Colonic mucosa (tissue), 4 donors: ENCODE measurements at regions not wholly inside any gene's neighbourhood (a gene's known extent, or its start where the extent isn't known, plus 50 kb on each side); places are given as distances from the start of the nearest gene placed in this dataset.

ENCODE experiments used
- DNase-seq: peaks from one replicate; pipeline ENCODE4 v3.0.0-alpha.2; 2020
- H3K27ac ChIP-seq: fragments of 200-600 bp; one replicate; pipeline ENCODE4 v1.8.0; 2021
- H3K27me3 ChIP-seq: fragments of 200-600 bp; one replicate; pipeline ENCODE4 v1.8.0; 2021
- H3K36me3 ChIP-seq: fragments of 200-600 bp; one replicate; pipeline ENCODE4 v1.8.0; 2021
- H3K4me1 ChIP-seq: fragments of 200-600 bp; one replicate; pipeline ENCODE4 v1.8.0; 2021; ENCODE audit warnings: mild to moderate bottlenecking
- H3K4me3 ChIP-seq: fragments of 200-600 bp; one replicate; pipeline ENCODE4 v1.8.0; 2021
- H3K9ac ChIP-seq, 2 donors: one replicate each; pipeline ENCODE4 v1.7.0; 2013; ENCODE audit warnings: control low read depth in 2 of 2, low read depth in 2 of 2, low read length in 2 of 2
- H3K9me3 ChIP-seq: fragments of 200-600 bp; one replicate; pipeline ENCODE4 v1.8.0; 2021
- CTCF ChIP-seq: fragments of 200-600 bp; IDR thresholded peaks from one replicate; pipeline ENCODE4 v1.8.0; 2022; ENCODE audit warnings: antibody characterized with exemption, mild to moderate bottlenecking
- intact Hi-C: fragments of 100-400 bp; cut with DNase I; formaldehyde crosslinking; loops from one replicate; pipeline ENCODE4 v1.14.1; 2022
- donor health status: healthy.
- donor health status: DM: no; HTN: no; CAD: no.
- donor health status: DM: no; HTN: no; CAD: no.

GRCh38 chr15:31563421-31563820, 236.8 kb downstream of the KLF13 start:
- no peak for DNase-seq
- H3K4me1 ChIP-seq = no peaks in the 10 kb centered on the region

DNA sequence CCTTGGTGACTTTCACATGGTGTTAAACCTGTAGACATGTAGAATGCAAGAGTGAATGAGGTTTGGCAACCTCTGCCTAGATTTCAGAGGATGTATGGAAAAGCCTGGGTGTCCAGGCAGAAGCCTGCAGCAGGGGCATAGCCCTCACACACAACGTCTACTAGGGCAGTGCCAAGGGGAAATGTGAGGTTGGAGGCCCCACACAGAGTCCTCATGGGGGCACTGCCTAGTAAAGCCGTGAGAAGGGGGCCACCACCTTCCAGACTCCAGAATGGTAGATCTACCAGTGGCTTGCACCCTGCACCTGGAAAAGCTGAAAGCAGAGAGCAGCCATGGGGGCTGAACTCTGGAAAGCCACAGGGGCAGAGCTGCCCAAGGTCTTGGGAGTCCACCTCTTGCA, 241.2 kb downstream of the KLF13 start:
- Histone ChIP-seq H3K9me3 (no peaks in the 10 kb centered on the region), H3K36me3 (no peaks in the 10 kb centered on the region), H3K4me3 (no peak overlapping the region), H3K4me1 (no peaks in the 10 kb centered on the region), H3K9ac (no peak overlapping the region), H3K27me3 (no peaks in the 10 kb centered on the region), H3K27ac (no peak overlapping the region)
- intact Hi-C loops = no loop called here
- TF ChIP-seq CTCF = no peak
- DNase-seq = no peak

More at GRCh38 chr15:31563421-31563820, 236.8 kb downstream of the KLF13 start:
- TF ChIP-seq CTCF = no peak
- Histone ChIP-seq H3K9me3 (no peaks in the 10 kb centered on the region), H3K27me3 (no peaks in the 10 kb centered on the region), H3K4me3 (no peak overlapping the region), H3K9ac (no peak overlapping the region), H3K36me3 (no peaks in the 10 kb centered on the region), H3K27ac (no peak overlapping the region)
- intact Hi-C loops = no loop called here

DNA sequence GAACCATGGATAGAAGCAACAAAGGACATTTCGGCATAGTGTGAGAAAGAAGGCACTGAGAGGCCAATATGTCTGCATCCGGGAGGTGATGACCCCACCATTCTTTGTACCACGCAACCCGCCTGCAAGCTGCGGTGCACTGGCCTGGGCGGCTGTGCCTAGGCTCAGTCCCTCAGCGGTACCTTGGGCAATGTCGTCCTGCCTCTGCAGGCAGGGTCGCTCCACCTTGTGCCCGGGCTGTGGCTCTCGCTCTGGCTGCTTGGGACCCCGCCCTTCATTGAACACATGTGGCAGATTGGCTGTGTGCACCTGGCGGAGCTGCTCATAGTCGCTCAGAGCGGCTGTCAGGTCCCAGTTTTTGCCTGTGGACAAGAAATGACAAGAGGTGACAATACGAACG, 243.2 kb downstream of the KLF13 start:
- TF ChIP-seq CTCF = no peak
- Histone ChIP-seq H3K4me1 (no peaks in the 10 kb centered on the region), H3K36me3 (no peaks in the 10 kb centered on the region), H3K9me3 (no peaks in the 10 kb centered on the region), H3K27me3 (no peaks in the 10 kb centered on the region), H3K27ac (no peak overlapping the region), H3K4me3 (no peak overlapping the region), H3K9ac (no peak overlapping the region)
- DNase-seq = no peak
- intact Hi-C loops = no loop called here

GRCh38 chr15:31570591-31570990, 244.0 kb downstream of the KLF13 start:
- no peak for TF ChIP-seq CTCF
- no peaks in the 10 kb centered on the region for H3K9me3 ChIP-seq
- no peaks in the 10 kb centered on the region for H3K4me1 ChIP-seq
- DNase-seq = no peak
- no peak overlapping the region for H3K27ac ChIP-seq
- intact Hi-C loops = no loop called here
- H3K4me3 ChIP-seq = no peak overlapping the region
- H3K27me3 ChIP-seq = no peaks in the 10 kb centered on the region
- H3K36me3 ChIP-seq = no peaks in the 10 kb centered on the region
- H3K9ac ChIP-seq = no peak overlapping the region

- no peaks in the 10 kb centered on the region for H3K9me3 ChIP-seq
- H3K27me3 ChIP-seq = no peaks in the 10 kb centered on the region
- TF ChIP-seq CTCF = no peak
- no peak for DNase-seq
- H3K9ac ChIP-seq = no peak overlapping the region
- no peak overlapping the region for H3K27ac ChIP-seq
- H3K4me1 ChIP-seq = no peaks in the 10 kb centered on the region
- H3K36me3 ChIP-seq = no peaks in the 10 kb centered on the region
- no peak overlapping the region for H3K4me3 ChIP-seq
- intact Hi-C loops = no loop called here
Observed at GRCh38 chr15:31571676-31572075, 245.0 kb downstream of the KLF13 start.

DNA sequence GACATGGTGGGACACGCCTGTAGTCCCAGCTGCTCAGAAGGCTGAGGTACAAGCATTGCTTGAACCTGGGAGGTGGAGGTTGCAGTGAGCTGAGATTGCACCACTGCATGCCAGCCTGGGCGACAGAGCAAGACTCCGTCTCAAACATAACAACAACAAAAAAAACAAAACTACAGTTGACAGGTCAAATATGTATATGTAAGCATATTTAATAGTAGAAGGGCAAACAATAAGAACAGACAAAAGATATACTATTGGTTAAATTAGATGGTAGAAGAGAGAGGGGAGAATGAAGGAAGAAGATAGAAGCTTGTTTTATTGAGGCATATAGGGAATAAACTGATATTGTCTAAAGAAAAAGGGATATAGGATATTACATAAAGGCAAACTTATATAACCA, 247.1 kb downstream of the KLF13 start:
- TF ChIP-seq CTCF = no peak
- intact Hi-C loops = no loop called here
- Histone ChIP-seq H3K4me3 (no peak overlapping the region), H3K36me3 (no peaks in the 10 kb centered on the region), H3K9ac (no peak overlapping the region), H3K4me1 (no peaks in the 10 kb centered on the region), H3K9me3 (no peaks in the 10 kb centered on the region), H3K27ac (no peak overlapping the region), H3K27me3 (no peaks in the 10 kb centered on the region)
- DNase-seq = no peak
